ENCODE measurements at regions not wholly inside any gene's neighbourhood (a gene's known extent, or its start where the extent isn't known, plus 50 kb on each side); places are given as distances from the start of the nearest gene placed in this dataset.
A peak's percentile ranks its signal among the peaks of the same experiment; 100 is the strongest.

- no peak overlapping the region for H3K4me3 ChIP-seq (ENCODE audit: low read depth in 2 of 2, low read length in 1 of 2)
- TF ChIP-seq EZH2phosphoT487 (IDR thresholded peaks at IDR 0.05; ENCODE audit: borderline replicate concordance, low read depth) (no peak), FOXJ3 (CRISPR knock-in tag; IDR thresholded peaks at IDR 0.05) (no peak), POLR2AphosphoS5 (IDR thresholded peaks at IDR 0.05; ENCODE audit: low read depth, low read length) (no peak), GATA2 (CRISPR knock-in tag; IDR thresholded peaks at IDR 0.05) (no peak), MXI1 (IDR thresholded peaks at IDR 0.05; ENCODE audit: low read depth, low read length) (no peak), TEAD4 (IDR thresholded peaks at IDR 0.05; ENCODE audit: borderline replicate concordance, insufficient read depth) (no peak), YY1 (IDR thresholded peaks at IDR 0.05; ENCODE audit: low read depth) (no peak), MEF2A (IDR thresholded peaks at IDR 0.05; ENCODE audit: borderline replicate concordance, low read depth) (no peak), NRF1 (IDR thresholded peaks at IDR 0.05; ENCODE audit: low read depth, low read length) (no peak), NFIC (IDR thresholded peaks at IDR 0.05; ENCODE audit: borderline replicate concordance) (no peak)
- no peak for DNase-seq
- H3K4me1 ChIP-seq (ENCODE audit: control insufficient read depth in 1 of 2, insufficient read depth in 2 of 2, low read depth in 1 of 2, low read length in 1 of 2), result no peaks in the 10 kb centered on the region; a peak in 1 of 4 replicates
- H3K36me3 ChIP-seq (replicated peaks in 1 of 2; ENCODE audit: control insufficient read depth in 1 of 2, insufficient read depth in 2 of 2, low read length in 1 of 2), result no peaks in the 10 kb centered on the region
- WGBS (ENCODE audit: low lambda C conversion rate), result 91% methylated on average over 54 of the region's 69 CpGs
- H3K79me2 ChIP-seq (ENCODE audit: insufficient read depth), result no peaks in the 10 kb centered on the region
- no peaks in the 10 kb centered on the region for H3K9me2 ChIP-seq
- no peaks in the 10 kb centered on the region for H3F3A ChIP-seq (replicated peaks; ENCODE audit: insufficient read depth)
- no peak overlapping the region for H3K27ac ChIP-seq (ENCODE audit: low read depth in 2 of 2, low read length in 1 of 2)
- H3K27me3 ChIP-seq (ENCODE audit: insufficient read depth), result no peaks in the 10 kb centered on the region
- H3K9me3 ChIP-seq, result no peaks in the 10 kb centered on the region
- H2AFZ ChIP-seq (ENCODE audit: low read depth), result no peak overlapping the region
- H3K9ac ChIP-seq, result no peak overlapping the region
- H4K20me1 ChIP-seq (ENCODE audit: insufficient read depth), result no peaks in the 10 kb centered on the region
- ChIA-PET POLR2A (no interaction called here), CTCF (interaction anchor here (1.0 kb wide), 1 partner anchor 305 kb away, joined by 3 read pairs; no protein-coding TSS in a partner anchor)
- no peak overlapping the region for H3K4me2 ChIP-seq
These were observed 154.2 kb downstream of the DLL1 start for GRCh38 chr6:170136541-170137175.

- POLR2A ChIA-PET, result no interaction called here
- H3K9me2 ChIP-seq, result no peaks in the 10 kb centered on the region
- H3K27ac ChIP-seq (ENCODE audit: low read depth in 2 of 2, low read length in 1 of 2), result no peak overlapping the region
- H3K79me2 ChIP-seq (ENCODE audit: insufficient read depth), result no peaks in the 10 kb centered on the region
- no peaks in the 10 kb centered on the region for H3K27me3 ChIP-seq (ENCODE audit: insufficient read depth)
- no peak overlapping the region for H3K4me3 ChIP-seq (ENCODE audit: low read depth in 2 of 2, low read length in 1 of 2)
- H3K4me1 ChIP-seq (ENCODE audit: control insufficient read depth in 1 of 2, insufficient read depth in 2 of 2, low read depth in 1 of 2, low read length in 1 of 2), result no peaks in the 10 kb centered on the region; a peak in 1 of 4 replicates
- TF ChIP-seq GABPA (IDR thresholded peaks at IDR 0.05; ENCODE audit: low read depth) (no peak), EZH2phosphoT487 (IDR thresholded peaks at IDR 0.05; ENCODE audit: borderline replicate concordance, low read depth) (no peak), GATA2 (CRISPR knock-in tag; IDR thresholded peaks at IDR 0.05) (no peak), FOXM1 (IDR thresholded peaks at IDR 0.05; ENCODE audit: low read depth) (no peak), FOXJ3 (CRISPR knock-in tag; IDR thresholded peaks at IDR 0.05) (no peak), NFIC (IDR thresholded peaks at IDR 0.05; ENCODE audit: borderline replicate concordance) (no peak), MAX (IDR thresholded peaks at IDR 0.05; ENCODE audit: low read depth) (no peak), ELF1 (IDR thresholded peaks at IDR 0.05) (no peak), MEF2A (IDR thresholded peaks at IDR 0.05; ENCODE audit: borderline replicate concordance, low read depth) (no peak), CTCF (IDR thresholded peaks at IDR 0.05) (no peak), POLR2AphosphoS5 (IDR thresholded peaks at IDR 0.05; ENCODE audit: low read depth, low read length) (no peak), JUND (IDR thresholded peaks at IDR 0.05) (no peak), IRF3 (IDR thresholded peaks at IDR 0.05; ENCODE audit: low read depth, low read length) (no peak), ZBTB33 (IDR thresholded peaks at IDR 0.05; ENCODE audit: borderline replicate concordance, low read depth) (no peak), SMC3 (IDR thresholded peaks at IDR 0.05; ENCODE audit: low read depth, low read length) (no peak), FOSL2 (IDR thresholded peaks at IDR 0.05; ENCODE audit: borderline replicate concordance, low read depth) (no peak), TCF12 (IDR thresholded peaks at IDR 0.05) (no peak), RCOR1 (IDR thresholded peaks at IDR 0.05; ENCODE audit: low read length) (no peak), NRF1 (IDR thresholded peaks at IDR 0.05; ENCODE audit: low read depth, low read length) (no peak)
- CTCF ChIA-PET, result interaction anchor here (1.9 kb wide), 1 partner anchor 304 kb away, joined by 7 read pairs; no protein-coding TSS in a partner anchor
- H3F3A ChIP-seq (replicated peaks; ENCODE audit: insufficient read depth), result no peaks in the 10 kb centered on the region
- no peak overlapping the region for H3K9ac ChIP-seq
- H2AFZ ChIP-seq (ENCODE audit: low read depth), result no peak overlapping the region
- DNase-seq, result peak; percentile 39
- H4K20me1 ChIP-seq (ENCODE audit: insufficient read depth), result no peaks in the 10 kb centered on the region
- no peak overlapping the region for H3K4me2 ChIP-seq
- H3K36me3 ChIP-seq (replicated peaks in 1 of 2; ENCODE audit: control insufficient read depth in 1 of 2, insufficient read depth in 2 of 2, low read length in 1 of 2), result no peaks in the 10 kb centered on the region
- no peaks in the 10 kb centered on the region for H3K9me3 ChIP-seq
- 43% methylated on average over 24 of the region's 38 CpGs for WGBS (ENCODE audit: low lambda C conversion rate)
These were observed 154.9 kb downstream of the DLL1 start for GRCh38 chr6:170135821-170136471.

Data from SK-N-SH (cell line).